ENCODE measurements at regions not wholly inside any gene's neighbourhood (a gene's known extent, or its start where the extent isn't known, plus 50 kb on each side); places are given as distances from the start of the nearest gene placed in this dataset.

DNA sequence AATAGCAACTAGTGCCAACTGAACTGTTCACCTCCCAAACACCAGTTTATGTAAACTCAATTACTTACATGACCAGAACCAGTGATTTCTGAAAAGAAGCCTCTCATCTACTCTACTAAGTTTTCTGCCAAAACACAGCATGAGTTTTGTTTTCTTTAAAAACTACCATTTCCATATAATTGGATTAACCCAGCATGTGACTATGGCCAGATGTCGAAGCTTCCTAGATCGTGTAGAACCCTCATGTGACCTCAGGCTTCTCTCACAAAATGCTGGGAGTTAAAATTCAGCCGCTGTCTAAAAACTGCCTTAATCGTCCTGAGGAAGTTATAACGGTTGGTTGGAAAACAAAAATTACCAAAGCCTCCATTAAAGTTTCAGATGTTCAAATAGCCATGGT is 303.5 kb downstream of the IRX1 start:
- no peak for TF ChIP-seq GATA2 (IDR thresholded peaks at IDR 0.05; ENCODE audit: low read depth, low read length)
- no peak for TF ChIP-seq GATA3 (IDR thresholded peaks at IDR 0.05; ENCODE audit: low read depth, low read length)

- TF ChIP-seq GATA2 (IDR thresholded peaks at IDR 0.05; ENCODE audit: low read depth, low read length) (no peak), GATA3 (IDR thresholded peaks at IDR 0.05; ENCODE audit: low read depth, low read length) (no peak)
These were observed 309.0 kb downstream of the IRX1 start for GRCh38 chr5:3904584-3904983.

GRCh38 chr5:3905031-3905430 is 309.4 kb downstream of the IRX1 start:
- TF ChIP-seq GATA2 (IDR thresholded peaks at IDR 0.05; ENCODE audit: low read depth, low read length) (no peak), GATA3 (IDR thresholded peaks at IDR 0.05; ENCODE audit: low read depth, low read length) (no peak)

GRCh38 chr5:3905521-3905920 is 309.9 kb downstream of the IRX1 start:
- TF ChIP-seq GATA2 (IDR thresholded peaks at IDR 0.05; ENCODE audit: low read depth, low read length) (no peak), GATA3 (IDR thresholded peaks at IDR 0.05; ENCODE audit: low read depth, low read length) (no peak)

DNA sequence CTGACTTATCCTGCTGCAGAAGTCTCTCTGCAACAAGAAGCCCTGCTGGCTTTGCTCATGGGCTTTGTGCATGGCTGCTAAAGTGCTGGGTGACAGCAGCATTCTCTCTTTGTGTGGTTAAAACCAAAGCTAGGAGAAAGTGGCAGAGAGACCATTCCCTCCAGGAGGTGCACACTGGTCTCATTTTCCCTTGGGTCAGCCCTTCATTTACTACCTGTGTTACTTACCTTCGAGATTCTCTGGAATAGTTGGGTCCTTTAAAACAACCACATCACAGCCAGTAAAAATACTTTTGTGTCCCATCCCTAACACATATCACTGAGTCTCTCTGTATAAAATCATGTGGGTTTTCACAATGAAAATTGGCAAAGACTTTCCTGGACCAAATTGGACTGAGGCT is 315.5 kb downstream of the IRX1 start:
- TF ChIP-seq GATA2 (IDR thresholded peaks at IDR 0.05; ENCODE audit: low read depth, low read length) (no peak), GATA3 (IDR thresholded peaks at IDR 0.05; ENCODE audit: low read depth, low read length) (no peak)

DNA sequence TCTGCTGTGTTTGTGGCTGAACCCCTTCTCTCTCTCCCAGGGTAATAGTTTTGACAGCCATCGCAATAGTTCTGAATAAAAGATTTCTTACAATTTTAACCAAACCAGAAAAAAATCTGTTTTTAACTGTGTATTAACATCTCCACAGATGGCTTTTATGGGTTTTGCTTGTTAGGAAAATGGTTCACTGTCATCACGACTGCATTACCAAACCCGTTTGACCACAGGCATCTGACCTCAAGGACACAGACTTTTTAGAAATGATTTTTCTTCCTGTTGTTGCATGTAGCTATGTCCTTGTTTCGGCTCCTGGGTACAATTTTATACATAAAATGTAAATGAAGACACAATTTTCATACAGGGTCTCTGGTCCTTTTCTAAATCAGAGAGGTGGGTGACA is 316.1 kb downstream of the IRX1 start:
- TF ChIP-seq GATA3 (IDR thresholded peaks at IDR 0.05; ENCODE audit: low read depth, low read length) (no peak), GATA2 (IDR thresholded peaks at IDR 0.05; ENCODE audit: low read depth, low read length) (no peak)

DNA sequence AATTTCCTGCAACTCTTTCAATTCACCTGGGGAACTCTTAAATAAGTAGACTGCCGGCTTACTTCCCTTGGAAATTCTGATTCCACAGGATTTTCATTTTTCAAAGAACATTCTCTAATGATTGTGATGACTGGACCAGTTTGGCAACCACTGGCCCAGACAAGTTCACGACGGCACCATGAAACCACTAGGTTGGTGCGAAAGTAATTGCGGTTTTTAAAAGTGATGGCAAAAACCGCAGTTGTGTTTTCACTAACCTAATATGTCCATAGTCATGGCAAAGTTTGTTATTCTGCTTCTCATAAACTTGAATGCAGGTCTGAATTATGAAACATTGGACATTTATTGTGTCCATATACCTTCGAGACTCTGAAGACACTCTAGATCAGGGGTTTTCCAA is 317.2 kb downstream of the IRX1 start:
- TF ChIP-seq GATA3 (IDR thresholded peaks at IDR 0.05; ENCODE audit: low read depth, low read length), result no peak
- no peak for TF ChIP-seq GATA2 (IDR thresholded peaks at IDR 0.05; ENCODE audit: low read depth, low read length)

- no peak for TF ChIP-seq GATA3 (IDR thresholded peaks at IDR 0.05; ENCODE audit: low read depth, low read length)
- no peak for TF ChIP-seq GATA2 (IDR thresholded peaks at IDR 0.05; ENCODE audit: low read depth, low read length)
These were observed 317.6 kb downstream of the IRX1 start for GRCh38 chr5:3913279-3913678.

DNA sequence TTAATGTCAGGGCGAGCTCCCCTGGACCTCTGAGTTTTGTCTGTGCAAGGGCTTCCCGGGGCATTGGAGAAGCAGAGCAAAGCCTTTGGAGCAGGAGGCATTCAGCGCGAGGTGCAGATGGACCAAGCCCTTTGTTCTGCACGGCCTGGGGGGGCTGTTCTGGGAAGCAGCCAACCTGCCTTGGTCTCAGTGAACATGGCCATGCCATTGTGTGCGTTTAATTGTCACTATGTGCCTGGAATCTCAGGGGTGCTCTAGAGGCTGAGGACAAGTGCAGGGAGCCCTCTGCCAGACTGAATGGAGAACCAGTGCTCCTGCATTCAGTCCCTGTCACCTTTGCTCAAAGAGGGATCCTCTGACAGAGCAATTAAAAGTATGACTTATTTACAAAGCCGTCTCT is 329.4 kb downstream of the IRX1 start:
- TF ChIP-seq GATA2 (IDR thresholded peaks at IDR 0.05; ENCODE audit: low read depth, low read length) (no peak), GATA3 (IDR thresholded peaks at IDR 0.05; ENCODE audit: low read depth, low read length) (no peak)

DNA sequence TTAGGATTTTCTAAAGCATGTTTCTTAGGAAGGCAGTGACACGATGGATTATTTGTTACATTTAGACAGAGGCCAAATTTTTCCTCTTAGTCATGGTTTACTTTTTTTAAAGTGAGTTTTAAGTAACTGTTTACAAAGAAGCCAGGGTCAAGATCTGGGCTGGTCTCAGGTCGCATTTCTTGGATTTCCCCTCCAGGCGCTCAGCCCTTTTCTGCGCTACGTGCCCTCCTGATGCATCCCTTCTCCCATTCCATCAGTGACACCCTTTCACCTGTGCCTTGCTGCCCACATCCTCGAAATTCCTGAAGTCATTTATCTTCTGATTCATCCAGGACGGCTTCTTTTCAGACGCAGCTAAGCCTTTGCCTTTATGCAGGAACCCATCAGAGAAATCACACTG is 330.3 kb downstream of the IRX1 start:
- TF ChIP-seq GATA3 (IDR thresholded peaks at IDR 0.05; ENCODE audit: low read depth, low read length), result no peak
- TF ChIP-seq GATA2 (IDR thresholded peaks at IDR 0.05; ENCODE audit: low read depth, low read length), result no peak

GRCh38 chr5:3929799-3930198 is 334.2 kb downstream of the IRX1 start:
- TF ChIP-seq GATA3 (IDR thresholded peaks at IDR 0.05; ENCODE audit: low read depth, low read length), result no peak
- TF ChIP-seq GATA2 (IDR thresholded peaks at IDR 0.05; ENCODE audit: low read depth, low read length), result no peak

DNA sequence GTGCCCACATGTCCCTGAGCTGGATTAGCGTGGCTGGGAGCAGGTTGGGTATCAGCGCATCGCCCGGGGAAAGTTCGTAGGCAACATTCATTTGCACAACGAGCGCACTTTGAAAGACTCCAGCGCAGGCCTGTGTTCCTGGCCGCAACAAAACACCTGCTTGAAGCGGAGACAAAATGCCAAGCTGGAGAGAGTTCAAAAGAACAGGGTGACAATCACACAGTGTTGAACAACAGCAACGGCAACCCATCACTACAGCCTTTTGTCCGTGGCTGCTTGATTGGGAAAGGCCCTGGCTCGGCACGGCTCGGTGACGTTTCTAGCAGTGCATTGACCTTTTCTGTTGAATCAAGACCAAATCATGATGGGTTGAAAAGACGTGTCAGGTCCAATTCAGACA is 336.3 kb downstream of the IRX1 start:
- TF ChIP-seq GATA3 (IDR thresholded peaks at IDR 0.05; ENCODE audit: low read depth, low read length) (no peak), GATA2 (IDR thresholded peaks at IDR 0.05; ENCODE audit: low read depth, low read length) (no peak)

- TF ChIP-seq GATA3 (IDR thresholded peaks at IDR 0.05; ENCODE audit: low read depth, low read length) (no peak), GATA2 (IDR thresholded peaks at IDR 0.05; ENCODE audit: low read depth, low read length) (no peak)
These were observed 337.9 kb downstream of the IRX1 start for GRCh38 chr5:3933536-3933935.

- TF ChIP-seq GATA3 (IDR thresholded peaks at IDR 0.05; ENCODE audit: low read depth, low read length) (no peak), GATA2 (IDR thresholded peaks at IDR 0.05; ENCODE audit: low read depth, low read length) (no peak)
These were observed 338.3 kb downstream of the IRX1 start for GRCh38 chr5:3933966-3934365.

- no peak for TF ChIP-seq GATA2 (IDR thresholded peaks at IDR 0.05; ENCODE audit: low read depth, low read length)
- no peak for TF ChIP-seq GATA3 (IDR thresholded peaks at IDR 0.05; ENCODE audit: low read depth, low read length)
These were observed 348.2 kb downstream of the IRX1 start for GRCh38 chr5:3943859-3944258.

- TF ChIP-seq GATA3 (IDR thresholded peaks at IDR 0.05; ENCODE audit: low read depth, low read length), result no peak
- TF ChIP-seq GATA2 (IDR thresholded peaks at IDR 0.05; ENCODE audit: low read depth, low read length), result no peak
These were observed 349.3 kb downstream of the IRX1 start for GRCh38 chr5:3944930-3945329.
